ENCODE measurements at regions not wholly inside any gene's neighbourhood (a gene's known extent, or its start where the extent isn't known, plus 50 kb on each side); places are given as distances from the start of the nearest gene placed in this dataset.

DNA sequence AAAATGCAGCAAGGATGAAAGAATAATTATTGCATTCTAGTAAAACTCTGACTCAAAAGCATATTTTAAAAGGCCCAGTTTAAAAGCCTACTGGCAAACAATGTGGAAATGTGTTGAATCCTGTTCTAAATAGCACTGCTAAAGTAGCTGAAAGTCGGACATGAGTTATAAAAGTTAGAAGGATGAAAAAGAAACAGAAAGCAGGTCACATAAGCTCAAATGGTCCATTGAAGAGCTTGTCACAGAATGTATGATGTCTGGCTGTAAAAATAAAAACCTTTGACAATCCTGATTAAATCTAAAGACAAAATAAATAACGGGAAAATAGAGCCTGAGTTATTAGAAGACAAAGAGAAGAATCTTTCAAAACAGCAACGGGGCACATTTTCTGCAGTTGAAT lies 218.6 kb upstream of the UFL1 start:
- dilution Hi-C loops (cut with MboI; ENCODE audit: extremely low pct_ligation_motif_present, low sequenced_read_pairs) = no loop called here
- no peak overlapping the region for H3K4me3 ChIP-seq (replicated peaks in 1 of 3; ENCODE audit: insufficient read depth in 1 of 3, low read depth in 1 of 3, low read length in 3 of 3)
- no peaks in the 10 kb centered on the region for H4K20me1 ChIP-seq (replicated peaks; ENCODE audit: control insufficient read depth, extremely low read depth, insufficient read depth, low read length)
- no peak overlapping the region for H3K4me2 ChIP-seq (ENCODE audit: insufficient read depth, low read length)
- H3K9me1 ChIP-seq (replicated peaks; ENCODE audit: control insufficient read depth, extremely low read depth, insufficient read depth, low read length) = no peaks in the 10 kb centered on the region
- no peaks in the 10 kb centered on the region for H3K27me3 ChIP-seq (ENCODE audit: control insufficient read depth in 2 of 2, insufficient read depth in 2 of 2, low read length in 2 of 2)
- ChIA-PET POLR2A (no interaction called here), CTCF (interaction anchor here (0.7 kb wide), 1 partner anchor 17 kb away, joined by 3 read pairs; no protein-coding TSS in a partner anchor)
- intact Hi-C loops (cut with micrococcal nuclease) = no loop called here
- no TSS peak for BruUV-seq (replicated peaks)
- FAIRE-seq = no peak
- H3K4me1 ChIP-seq (ENCODE audit: control insufficient read depth, extremely low read depth, insufficient read depth, low read length) = no peaks in the 10 kb centered on the region
- no peak overlapping the region for H3K27ac ChIP-seq (ENCODE audit: insufficient read depth, low read depth, low read length)
- H3K36me3 ChIP-seq (ENCODE audit: control insufficient read depth in 2 of 2, extremely low read depth in 1 of 2, insufficient read depth in 2 of 2, low read length in 2 of 2) = no peaks in the 10 kb centered on the region
- H2AFZ ChIP-seq (ENCODE audit: low read depth, low read length) = no peak overlapping the region
- TF ChIP-seq FOS (IDR thresholded peaks at IDR 0.05; ENCODE audit: borderline replicate concordance, insufficient read depth, low read length) (no peak), CTCF (IDR thresholded peaks at IDR 0.05; ENCODE audit: extremely low read depth in 1 of 2, insufficient read depth in 1 of 2, low read depth in 1 of 2, low read length in 2 of 2) (no peak), POLR2A (IDR thresholded peaks at IDR 0.05; ENCODE audit: low read depth, low read length) (no peak), GATA2 (IDR thresholded peaks at IDR 0.05; ENCODE audit: insufficient read depth, insufficient read length, low read depth, low read length) (no peak), EZH2 (IDR thresholded peaks at IDR 0.05; ENCODE audit: borderline replicate concordance, low read depth, low read length, severe bottlenecking) (no peak), MAX (IDR thresholded peaks at IDR 0.05; ENCODE audit: insufficient read depth, insufficient read length) (no peak), JUN (IDR thresholded peaks at IDR 0.05; ENCODE audit: borderline replicate concordance, insufficient read depth, insufficient read length, low read depth) (no peak)
- H3K79me2 ChIP-seq (ENCODE audit: control insufficient read depth, insufficient read depth, low read length) = no peaks in the 10 kb centered on the region
- no peaks in the 10 kb centered on the region for H3K9me3 ChIP-seq (replicated peaks; ENCODE audit: control insufficient read depth, insufficient read depth, low read length)
- no peak overlapping the region for H3K9ac ChIP-seq (replicated peaks; ENCODE audit: extremely low read depth, insufficient read depth, low read length)
- DNase-seq (ENCODE audit: low read depth, low spot score) = no peak
